ENCODE measurements at regions not wholly inside any gene's neighbourhood (a gene's known extent, or its start where the extent isn't known, plus 50 kb on each side); places are given as distances from the start of the nearest gene placed in this dataset.

DNA sequence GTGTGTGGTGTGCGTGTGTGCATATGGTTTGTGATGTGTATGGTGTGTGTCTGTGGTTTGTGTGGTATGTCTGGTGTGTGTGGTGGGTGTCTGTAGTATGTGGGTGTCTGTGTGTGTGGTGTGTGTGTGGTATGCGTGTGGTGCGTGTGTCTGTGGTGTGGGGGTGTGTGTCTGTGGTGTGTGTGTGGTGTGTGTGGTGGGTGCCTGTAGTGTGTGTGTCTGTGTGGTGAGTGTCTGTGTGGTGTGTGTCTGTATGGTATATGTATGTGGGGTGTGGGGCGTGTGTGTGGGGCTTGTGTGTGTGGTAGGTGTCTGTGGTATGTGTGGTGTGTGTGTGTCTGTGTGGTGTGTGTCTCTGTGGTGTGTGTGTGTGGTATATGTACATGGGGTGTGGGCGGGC is 300.7 kb downstream of the TEX29 start:
- Histone ChIP-seq H3K4me3 (no peak overlapping the region), H3K36me3 (ENCODE audit: low read depth) (no peaks in the 10 kb centered on the region), H3K4me1 (ENCODE audit: low read depth) (no peaks in the 10 kb centered on the region), H3K9me3 (no peaks in the 10 kb centered on the region)
- intact Hi-C loops (cut with DNase I, micrococcal nuclease), result no loop called here
- ATAC-seq, result no peak
- DNase-seq, result no peak
- TF ChIP-seq, protein P1, sequence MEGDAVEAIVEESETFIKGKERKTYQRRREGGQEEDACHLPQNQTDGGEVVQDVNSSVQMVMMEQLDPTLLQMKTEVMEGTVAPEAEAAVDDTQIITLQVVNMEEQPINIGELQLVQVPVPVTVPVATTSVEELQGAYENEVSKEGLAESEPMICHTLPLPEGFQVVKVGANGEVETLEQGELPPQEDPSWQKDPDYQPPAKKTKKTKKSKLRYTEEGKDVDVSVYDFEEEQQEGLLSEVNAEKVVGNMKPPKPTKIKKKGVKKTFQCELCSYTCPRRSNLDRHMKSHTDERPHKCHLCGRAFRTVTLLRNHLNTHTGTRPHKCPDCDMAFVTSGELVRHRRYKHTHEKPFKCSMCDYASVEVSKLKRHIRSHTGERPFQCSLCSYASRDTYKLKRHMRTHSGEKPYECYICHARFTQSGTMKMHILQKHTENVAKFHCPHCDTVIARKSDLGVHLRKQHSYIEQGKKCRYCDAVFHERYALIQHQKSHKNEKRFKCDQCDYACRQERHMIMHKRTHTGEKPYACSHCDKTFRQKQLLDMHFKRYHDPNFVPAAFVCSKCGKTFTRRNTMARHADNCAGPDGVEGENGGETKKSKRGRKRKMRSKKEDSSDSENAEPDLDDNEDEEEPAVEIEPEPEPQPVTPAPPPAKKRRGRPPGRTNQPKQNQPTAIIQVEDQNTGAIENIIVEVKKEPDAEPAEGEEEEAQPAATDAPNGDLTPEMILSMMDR (IDR thresholded peaks at IDR 0.05), result no peak

DNA sequence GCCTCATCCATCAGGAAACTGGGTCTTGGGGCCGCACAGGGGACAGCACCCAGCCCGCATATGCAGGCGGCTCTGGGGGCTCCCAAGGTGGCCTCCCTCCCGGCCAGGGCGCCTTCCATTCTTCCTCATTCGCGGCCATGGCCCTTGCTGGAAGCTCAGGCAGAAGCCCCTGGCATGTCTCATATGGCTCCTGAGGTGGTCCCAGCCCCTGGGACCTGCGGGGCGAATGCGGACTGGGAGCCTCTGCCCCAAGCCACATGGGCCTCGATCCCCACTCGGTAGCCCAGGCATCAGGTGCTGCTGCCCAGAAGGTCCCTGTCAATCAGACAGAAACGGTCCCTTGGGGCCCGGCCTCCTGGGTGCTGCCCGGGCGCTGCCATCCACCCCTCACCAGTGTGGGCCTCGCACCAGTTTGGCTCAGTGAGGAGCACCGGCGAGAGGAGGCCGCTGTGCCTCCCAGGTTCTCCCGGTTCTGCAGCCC is 301.6 kb downstream of the TEX29 start:
- TF ChIP-seq, protein P1 (IDR thresholded peaks at IDR 0.05), result no peak
- no peak for DNase-seq
- intact Hi-C loops (cut with DNase I, micrococcal nuclease), result no loop called here
- no peak for ATAC-seq
- Histone ChIP-seq H3K4me1 (ENCODE audit: low read depth) (no peaks in the 10 kb centered on the region), H3K4me3 (no peak overlapping the region), H3K36me3 (ENCODE audit: low read depth) (no peaks in the 10 kb centered on the region), H3K9me3 (no peaks in the 10 kb centered on the region)

DNA sequence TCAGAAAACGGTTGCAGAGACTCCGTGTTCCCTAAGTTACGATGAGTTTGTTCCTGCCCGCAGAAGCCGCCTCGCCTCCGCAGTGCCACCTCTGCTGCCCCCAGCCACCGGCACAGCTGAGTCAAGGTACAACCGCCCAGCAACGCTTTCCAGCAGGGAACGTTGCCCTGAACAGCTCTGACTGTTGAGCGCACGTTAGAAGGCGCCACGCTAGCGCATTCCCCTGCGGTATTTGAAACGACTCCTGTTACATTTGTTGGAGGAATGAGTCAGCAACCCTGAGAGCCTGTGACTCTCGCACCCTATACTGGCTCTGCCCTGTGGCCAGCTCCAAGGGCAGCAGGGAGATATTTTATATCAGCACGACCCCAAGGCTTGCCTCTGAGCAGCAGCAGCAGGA is 302.8 kb downstream of the TEX29 start:
- TF ChIP-seq, protein P1 (IDR thresholded peaks at IDR 0.05), result no peak

DNA sequence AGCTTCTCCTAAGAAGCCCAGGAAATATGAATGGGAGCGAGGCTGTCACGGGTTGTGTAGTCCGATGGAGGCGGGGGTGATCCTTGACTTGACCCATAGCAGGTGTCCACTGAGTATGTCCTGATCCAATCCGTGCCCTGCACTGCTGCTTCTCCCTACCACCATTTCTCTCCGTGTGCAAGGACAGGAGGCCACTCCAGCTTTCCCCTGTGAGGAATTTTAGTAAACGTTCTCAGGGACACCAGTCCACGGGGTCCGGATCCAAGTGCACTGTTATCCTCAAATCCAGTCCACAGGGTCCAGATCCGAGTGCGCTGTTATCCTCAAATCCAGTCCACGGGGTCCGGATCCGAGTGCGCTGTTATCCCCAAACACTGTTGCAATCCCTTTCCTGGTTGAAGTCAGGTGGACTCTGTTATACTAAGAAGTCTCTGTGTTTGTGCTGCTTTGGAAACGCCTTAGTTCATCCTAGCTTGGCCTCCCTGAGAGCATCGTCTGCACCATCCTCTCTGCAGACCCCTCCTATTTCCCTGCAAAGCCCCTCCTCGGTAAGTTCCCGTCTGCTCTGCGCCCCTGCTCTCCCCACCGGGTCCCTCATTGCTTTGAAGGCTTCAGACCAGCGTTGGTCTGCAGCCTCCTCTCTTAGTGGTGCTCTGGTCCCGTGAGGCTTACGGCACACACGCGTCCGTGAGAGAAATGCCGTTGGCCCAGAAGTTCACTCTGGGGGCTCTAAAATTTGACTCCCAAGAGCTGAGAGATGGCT is 303.5 kb downstream of the TEX29 start:
- no peaks in the 10 kb centered on the region for H3K36me3 ChIP-seq (ENCODE audit: low read depth)
- ATAC-seq (no peak), DNase-seq (no peak)
- H3K4me1 ChIP-seq (ENCODE audit: low read depth), result no peaks in the 10 kb centered on the region
- TF ChIP-seq, protein P1 (IDR thresholded peaks at IDR 0.05), result no peak
- H3K9me3 ChIP-seq, result no peaks in the 10 kb centered on the region
- intact Hi-C loops (cut with DNase I, micrococcal nuclease), result no loop called here
- no peak overlapping the region for H3K4me3 ChIP-seq

More for the DNA sequence above, 302.8 kb downstream of the TEX29 start:
- no peaks in the 10 kb centered on the region for H3K9me3 ChIP-seq
- DNase-seq, result no peak
- no peaks in the 10 kb centered on the region for H3K36me3 ChIP-seq (ENCODE audit: low read depth)
- no peak overlapping the region for H3K4me3 ChIP-seq
- intact Hi-C loops (cut with DNase I, micrococcal nuclease), result no loop called here
- H3K4me1 ChIP-seq (ENCODE audit: low read depth), result no peaks in the 10 kb centered on the region
- no peak for ATAC-seq

DNA sequence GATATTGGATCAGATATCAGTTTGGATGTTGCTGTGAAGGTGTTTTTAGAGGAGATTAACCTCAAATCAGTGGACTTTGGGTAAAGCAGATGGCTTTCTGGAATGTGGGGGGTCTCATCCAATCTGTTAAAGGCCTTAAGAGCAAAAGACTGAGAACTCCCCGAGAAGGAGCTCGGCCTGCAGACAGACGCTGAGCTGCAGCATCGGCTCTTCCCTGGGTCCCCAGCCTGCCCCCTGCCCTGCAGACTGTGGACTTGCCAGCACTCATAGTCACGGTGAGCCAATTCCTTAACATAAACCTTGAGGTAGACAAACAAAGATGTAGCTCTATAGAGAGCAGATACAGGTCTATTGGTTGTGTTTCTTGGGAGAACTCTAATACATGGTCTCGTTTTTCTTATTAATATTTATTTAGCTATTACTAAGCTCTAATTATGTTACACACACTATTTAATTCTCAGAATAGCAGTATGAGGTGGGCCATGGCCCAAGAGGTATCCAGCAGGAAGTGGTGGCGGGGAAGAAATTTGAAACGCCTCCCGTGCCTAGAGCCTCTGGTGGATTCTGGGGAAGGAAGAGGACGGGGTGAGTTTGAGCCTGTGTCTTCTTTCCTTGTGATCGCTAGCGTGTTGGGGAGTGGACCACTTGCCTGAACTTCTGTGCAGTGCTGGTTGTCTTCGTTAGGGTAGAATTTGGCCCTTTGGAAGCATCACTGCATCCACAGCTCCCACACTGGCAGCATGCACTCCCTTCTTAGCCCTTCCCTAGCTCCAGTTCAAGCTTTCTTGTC is 305.3 kb downstream of the TEX29 start:
- TF ChIP-seq, protein P1 (IDR thresholded peaks at IDR 0.05), result no peak
- H3K4me1 ChIP-seq (ENCODE audit: low read depth), result no peaks in the 10 kb centered on the region

More for the DNA sequence above, 305.3 kb downstream of the TEX29 start:
- intact Hi-C loops (cut with DNase I, micrococcal nuclease), result no loop called here
- Histone ChIP-seq H3K36me3 (ENCODE audit: low read depth) (no peaks in the 10 kb centered on the region), H3K4me3 (no peak overlapping the region), H3K9me3 (no peaks in the 10 kb centered on the region)
- no peak for ATAC-seq
- DNase-seq, result no peak

Measured in mucosa of descending colon (tissue), 3 donors.